HEK293T (cell line): ENCODE measurements at regions not wholly inside any gene's neighbourhood (a gene's known extent, or its start where the extent isn't known, plus 50 kb on each side); places are given as distances from the start of the nearest gene placed in this dataset.

Source experiments
- CTCF ChIA-PET: fragments of 350-600 bp; formaldehyde crosslinking; extraction: SDS; loops from one replicate; lab custom pipeline; 2021; ENCODE audit warnings: antibody characterized with exemption, inconsistent platforms; lab: Yijun Ruan, JAX
- POLR2A ChIA-PET: fragments of 350-600 bp; formaldehyde crosslinking; extraction: SDS; loops from one replicate; lab custom pipeline; 2020; ENCODE audit warnings: antibody characterized with exemption, inconsistent platforms; lab: Yijun Ruan, JAX
- DNase-seq: peaks from one replicate; pipeline ENCODE4 v3.0.0; 2012; ENCODE audit warnings: mixed read lengths; ENCODE audit errors: extremely low spot score
- ARNT ChIP-seq: fragments of 450-650 bp; IDR thresholded peaks from 2 replicates; pipeline ENCODE4 v1.6.1; 2017; ENCODE audit warnings: mild to moderate bottlenecking
- BHLHE40 ChIP-seq: fragments of 450-650 bp; IDR thresholded peaks from 2 replicates; pipeline ENCODE4 v1.6.1; 2016; ENCODE audit warnings: mild to moderate bottlenecking, moderate library complexity, borderline replicate concordance
- CTBP1 ChIP-seq: fragments of 450-650 bp; IDR thresholded peaks from 2 replicates; pipeline ENCODE4 v1.6.1; 2016; ENCODE audit warnings: borderline replicate concordance
- ELF4 ChIP-seq: fragments of 450-650 bp; IDR thresholded peaks from 2 replicates; pipeline ENCODE4 v1.6.1; 2017; ENCODE audit warnings: antibody characterized with exemption
- FOXA1 ChIP-seq: fragments of 450-650 bp; IDR thresholded peaks from 2 replicates; pipeline ENCODE4 v1.6.1; 2016; ENCODE audit warnings: mild to moderate bottlenecking
- FOXK2 ChIP-seq: fragments of 450-650 bp; IDR thresholded peaks from 2 replicates; pipeline ENCODE4 v1.6.1; 2016; ENCODE audit warnings: mild to moderate bottlenecking
- FOXM1 ChIP-seq: fragments of 450-650 bp; IDR thresholded peaks from 2 replicates; pipeline ENCODE4 v1.6.1; 2017; ENCODE audit warnings: mild to moderate bottlenecking, borderline replicate concordance
- HDGF ChIP-seq: fragments of 450-650 bp; IDR thresholded peaks from 2 replicates; pipeline ENCODE4 v1.6.1; 2017; ENCODE audit warnings: antibody characterized with exemption, borderline replicate concordance
- L3MBTL2 ChIP-seq: fragments of 450-650 bp; conservative IDR thresholded peaks from 2 replicates; pipeline ENCODE4 v1.6.1; 2016; ENCODE audit warnings: mild to moderate bottlenecking
- LEF1 ChIP-seq: fragments of 450-650 bp; IDR thresholded peaks from 2 replicates; pipeline ENCODE4 v1.6.1; 2017; ENCODE audit warnings: mild to moderate bottlenecking, borderline replicate concordance
- NFRKB ChIP-seq: fragments of 450-650 bp; IDR thresholded peaks from 2 replicates; pipeline ENCODE4 v1.6.1; 2016; ENCODE audit warnings: mild to moderate bottlenecking, moderate library complexity
- PKNOX1 ChIP-seq: fragments of 450-650 bp; IDR thresholded peaks from 2 replicates; pipeline ENCODE4 v1.6.1; 2016
- SP1 ChIP-seq: fragments of 450-650 bp; IDR thresholded peaks from 2 replicates; pipeline ENCODE4 v1.6.1; 2017
- SUZ12 ChIP-seq: fragments of 450-650 bp; IDR thresholded peaks from 2 replicates; pipeline ENCODE4 v1.6.1; 2016; ENCODE audit warnings: mild to moderate bottlenecking
- TARDBP ChIP-seq: fragments of 450-650 bp; IDR thresholded peaks from 2 replicates; pipeline ENCODE4 v1.6.1; 2016
- ZNF384 ChIP-seq: fragments of 450-650 bp; IDR thresholded peaks from 2 replicates; pipeline ENCODE4 v1.6.1; 2016

- CTCF ChIA-PET: interaction anchor here (1.5 kb wide), 1 partner anchor 11 kb away, joined by 3 read pairs; no protein-coding TSS in a partner anchor
- TF ChIP-seq FOXK2: no peak
- TF ChIP-seq ELF4: no peak
- TF ChIP-seq PKNOX1: no peak
- no peak for TF ChIP-seq LEF1
- no peak for TF ChIP-seq ARNT
- TF ChIP-seq ZNF384: no peak
- TF ChIP-seq FOXA1: no peak
- TF ChIP-seq HDGF: no peak
- TF ChIP-seq SP1: no peak
- TF ChIP-seq CTBP1: no peak
- no peak for TF ChIP-seq SUZ12
- TF ChIP-seq NFRKB: no peak
- TF ChIP-seq BHLHE40: no peak
- TF ChIP-seq L3MBTL2: no peak
- POLR2A ChIA-PET: no interaction called here
- DNase-seq: no peak
Measured at GRCh38 chr6:156437121-156437879, 339.9 kb upstream of the ARID1B start.

- no peak for DNase-seq
- POLR2A ChIA-PET: no interaction called here
- CTCF ChIA-PET: no interaction called here
Measured at GRCh38 chr6:156434795-156435190, 342.4 kb upstream of the ARID1B start.

GRCh38 chr6:156434049-156434794 lies 343.0 kb upstream of the ARID1B start:
- CTCF ChIA-PET: interaction anchor here (0.6 kb wide), 1 partner anchor 8 kb away, joined by 3 read pairs; no protein-coding TSS in a partner anchor
- POLR2A ChIA-PET: no interaction called here
- no peak for TF ChIP-seq SP1
- no peak for DNase-seq

More at GRCh38 chr6:156434795-156435190, 342.4 kb upstream of the ARID1B start:
- TF ChIP-seq HDGF: no peak

GRCh38 chr6:156432543-156432942 lies 344.6 kb upstream of the ARID1B start:
- TF ChIP-seq BHLHE40 (no peak), SUZ12 (no peak), TARDBP (no peak), ZNF384 (no peak), CTBP1 (no peak), HDGF (no peak), ARNT (no peak), LEF1 (no peak), SP1 (no peak), FOXM1 (no peak), NFRKB (no peak), PKNOX1 (no peak), FOXA1 (no peak), FOXK2 (no peak)
- ChIA-PET CTCF (no interaction called here), POLR2A (no interaction called here)
- DNase-seq: no peak

GRCh38 chr6:156430386-156430785 lies 346.8 kb upstream of the ARID1B start:
- CTCF ChIA-PET: no interaction called here
- POLR2A ChIA-PET: no interaction called here
- TF ChIP-seq NFRKB (no peak), ELF4 (no peak), FOXK2 (no peak), PKNOX1 (no peak), L3MBTL2 (no peak), TARDBP (no peak), HDGF (no peak), ZNF384 (no peak), SUZ12 (no peak), LEF1 (no peak), BHLHE40 (no peak), SP1 (no peak), FOXA1 (no peak), CTBP1 (no peak), FOXM1 (no peak), ARNT (no peak)
- DNase-seq: no peak

GRCh38 chr6:156427345-156427744 lies 349.8 kb upstream of the ARID1B start:
- ChIA-PET POLR2A (no interaction called here), CTCF (no interaction called here)
- no peak for TF ChIP-seq CTBP1
- no peak for TF ChIP-seq HDGF
- no peak for TF ChIP-seq SUZ12
- TF ChIP-seq L3MBTL2: no peak
- DNase-seq: no peak
